H9 (cell line): ENCODE measurements at regions not wholly inside any gene's neighbourhood (a gene's known extent, or its start where the extent isn't known, plus 50 kb on each side); places are given as distances from the start of the nearest gene placed in this dataset.

Experiments used
- DNase-seq: peaks from one replicate; pipeline ENCODE4 v3.0.0-alpha.2; 2017
- H2AFZ ChIP-seq: one replicate; pipeline ENCODE4 v1.6.1; 2013; ENCODE audit warnings: mild to moderate bottlenecking, low read length, control low read depth, moderate library complexity
- H2AK5ac ChIP-seq: 2 replicates; pipeline ENCODE4 v1.6.1; 2013; ENCODE audit warnings: low read length, control low read depth, mixed read lengths; ENCODE audit not compliant: insufficient read length
- H2BK120ac ChIP-seq: one replicate; pipeline ENCODE4 v1.6.1; 2013; ENCODE audit warnings: low read depth, mild to moderate bottlenecking, low read length, control low read depth, inconsistent platforms; ENCODE audit not compliant: poor library complexity, severe bottlenecking
- H2BK12ac ChIP-seq: 2 replicates; pipeline ENCODE4 v1.6.1; 2013; ENCODE audit warnings: low read length, control low read depth, mixed read lengths, low read depth; ENCODE audit not compliant: insufficient read length
- H2BK15ac ChIP-seq: 2 replicates; pipeline ENCODE4 v1.6.1; 2013; ENCODE audit warnings: low read depth, low read length, control low read depth
- H2BK20ac ChIP-seq: one replicate; pipeline ENCODE4 v1.6.1; 2013; ENCODE audit warnings: low read depth, mild to moderate bottlenecking, low read length, control low read depth, inconsistent platforms; ENCODE audit not compliant: poor library complexity, severe bottlenecking
- H2BK5ac ChIP-seq: 2 replicates; pipeline ENCODE4 v1.6.1; 2013; ENCODE audit warnings: low read length, control low read depth, mixed read lengths; ENCODE audit not compliant: insufficient read length
- H3K14ac ChIP-seq: 2 replicates; pipeline ENCODE4 v1.6.1; 2013; ENCODE audit warnings: low read length, control low read depth; ENCODE audit not compliant: insufficient read depth
- H3K18ac ChIP-seq: 2 replicates; pipeline ENCODE4 v1.6.1; 2013; ENCODE audit warnings: low read depth, mild to moderate bottlenecking, mixed read lengths, low read length, control low read depth; ENCODE audit not compliant: insufficient read length
- H3K23ac ChIP-seq: 2 replicates; pipeline ENCODE4 v1.6.1; 2013; ENCODE audit warnings: low read length, control low read depth, mixed read lengths, low read depth; ENCODE audit not compliant: insufficient read length
- H3K23me2 ChIP-seq: 2 replicates; pipeline ENCODE4 v1.6.1; 2013; ENCODE audit warnings: low read depth, mild to moderate bottlenecking, mixed read lengths, low read length, control low read depth; ENCODE audit not compliant: insufficient read length, poor library complexity, severe bottlenecking
- H3K27ac ChIP-seq: 2 replicates; pipeline ENCODE4 v1.5.1; 2013; ENCODE audit warnings: low read length, control low read depth, mixed read lengths, low read depth; ENCODE audit not compliant: insufficient read length
- H3K27me3 ChIP-seq: 2 replicates; pipeline ENCODE4 v1.6.1; 2013; ENCODE audit warnings: low read length, control low read depth, inconsistent platforms; ENCODE audit not compliant: insufficient read depth
- H3K4ac ChIP-seq: 2 replicates; pipeline ENCODE4 v1.6.1; 2013; ENCODE audit warnings: low read depth, mild to moderate bottlenecking, control low read depth, inconsistent platforms, low read length, moderate library complexity
- H3K4me1 ChIP-seq: 2 replicates; pipeline ENCODE4 v1.6.1; 2013; ENCODE audit warnings: low read length, control low read depth, inconsistent platforms; ENCODE audit not compliant: insufficient read depth
- H3K4me2 ChIP-seq: 2 replicates; pipeline ENCODE4 v1.6.1; 2013; ENCODE audit warnings: low read length, control low read depth, mixed read lengths; ENCODE audit not compliant: insufficient read length, insufficient read depth
- H3K56ac ChIP-seq: 2 replicates; pipeline ENCODE4 v1.6.1; 2013; ENCODE audit warnings: low read depth, mild to moderate bottlenecking, mixed read lengths, low read length, control low read depth; ENCODE audit not compliant: insufficient read length
- H3K79me1 ChIP-seq: 2 replicates; pipeline ENCODE4 v1.6.1; 2013; ENCODE audit warnings: low read depth, mild to moderate bottlenecking, moderate library complexity, low read length, control low read depth, inconsistent platforms; ENCODE audit not compliant: insufficient read depth, poor library complexity, severe bottlenecking
- H3K79me2 ChIP-seq: 2 replicates; pipeline ENCODE4 v1.6.1; 2013; ENCODE audit warnings: low read length, control low read depth, inconsistent platforms; ENCODE audit not compliant: insufficient read depth
- H3K9ac ChIP-seq: 2 replicates; pipeline ENCODE4 v1.6.1; 2013; ENCODE audit warnings: low read length, control low read depth, mixed read lengths; ENCODE audit not compliant: insufficient read length; ENCODE audit errors: extremely low read depth
- H3K9me3 ChIP-seq: one replicate; pipeline ENCODE4 v1.6.1; 2013; ENCODE audit warnings: low read depth, low read length, inconsistent platforms; ENCODE audit not compliant: control insufficient read depth
- H3T11ph ChIP-seq: one replicate; pipeline ENCODE4 v1.6.1; 2013; ENCODE audit warnings: mild to moderate bottlenecking, low read length, control low read depth, inconsistent platforms
- H4K20me1 ChIP-seq: one replicate; pipeline ENCODE4 v1.6.1; 2013; ENCODE audit not compliant: control insufficient read depth, insufficient read length, insufficient read depth
- H4K5ac ChIP-seq: 2 replicates; pipeline ENCODE4 v1.6.1; 2013; ENCODE audit warnings: low read depth, mild to moderate bottlenecking, mixed read lengths, low read length, control low read depth; ENCODE audit not compliant: insufficient read length
- H4K8ac ChIP-seq: replicated peaks from 2 replicates; pipeline ENCODE4 v1.6.1; 2013; ENCODE audit warnings: low read length, control low read depth, mixed read lengths, low read depth; ENCODE audit not compliant: insufficient read length
- H4K91ac ChIP-seq: 2 replicates; pipeline ENCODE4 v1.6.1; 2013; ENCODE audit warnings: low read depth, mild to moderate bottlenecking, moderate library complexity, mixed read lengths, low read length, control low read depth; ENCODE audit not compliant: insufficient read length
- H3K27ac Mint-ChIP-seq, 3 experiments: 2 replicates in 2 of 3; 3 replicates in 1 of 3; pipeline ENCODE4 v1.8.0; 2020 to 2021; ENCODE audit warnings: mixed read lengths in 3 of 3, mild to moderate bottlenecking in 1 of 3, moderate library complexity in 1 of 3
- H3K27me3 Mint-ChIP-seq: 2 replicates; pipeline ENCODE4 v1.8.0; 2021; ENCODE audit warnings: low read depth, mild to moderate bottlenecking, moderate library complexity, mixed read lengths
- H3K36me3 Mint-ChIP-seq, 3 experiments: 2 replicates in 2 of 3; 3 replicates in 1 of 3; pipeline ENCODE4 v1.8.0; 2020 to 2021; ENCODE audit warnings: low read depth in 3 of 3, mixed read lengths in 3 of 3; ENCODE audit not compliant: insufficient read depth in 1 of 3
- H3K4me1 Mint-ChIP-seq, 2 experiments: 2 replicates each; pipeline ENCODE4 v1.8.0; 2020; ENCODE audit warnings: mixed read lengths in 2 of 2
- H3K4me3 Mint-ChIP-seq, 2 experiments: 2 replicates in 1 of 2; 3 replicates in 1 of 2; pipeline ENCODE4 v1.8.0; 2020 to 2021; ENCODE audit warnings: mild to moderate bottlenecking in 2 of 2, mixed read lengths in 2 of 2, moderate library complexity in 1 of 2
- H3K9me3 Mint-ChIP-seq, 2 experiments: 2 replicates in 1 of 2; 3 replicates in 1 of 2; pipeline ENCODE4 v1.8.0; 2020; ENCODE audit warnings: mild to moderate bottlenecking in 2 of 2, mixed read lengths in 2 of 2, moderate library complexity in 1 of 2
- CTCF ChIP-seq: fragments of 200-600 bp; sonication (generic); conservative IDR thresholded peaks from 3 replicates; pipeline ENCODE4 v1.8.0; 2021; ENCODE audit warnings: antibody characterized with exemption, mild to moderate bottlenecking
- WGBS: extraction: QIAGEN DNeasy Blood & Tissue Kit; methylation state at CpG from one replicate; pipeline ENCODE4 v1.1.7; 2013; ENCODE audit warnings: missing lambda C conversion rate, low lambda C conversion rate, mixed read lengths; ENCODE audit not compliant: insufficient read length; ENCODE audit errors: extremely low coverage; 5-methylcytosine and 5-hydroxymethylcytosine counted together

- Histone ChIP-seq H2BK12ac (no peak overlapping the region), H3K4me1 (no peaks in the 10 kb centered on the region), H3K27ac (no peak overlapping the region), H3K14ac (no peak overlapping the region), H3K79me2 (no peaks in the 10 kb centered on the region), H3K4ac (no peak overlapping the region), H3K79me1 (no peaks in the 10 kb centered on the region), H4K8ac (no peak overlapping the region), H3K4me2 (no peak overlapping the region), H2AK5ac (no peak overlapping the region), H2BK5ac (no peak overlapping the region), H4K91ac (no peak overlapping the region), H3K27me3 (no peaks in the 10 kb centered on the region), H4K20me1 (no peaks in the 10 kb centered on the region), H3K23ac (no peak overlapping the region), H2AFZ (no peak overlapping the region), H3K9ac (no peak overlapping the region), H3T11ph (no peak overlapping the region), H2BK20ac (no peak overlapping the region), H3K23me2 (no peaks in the 10 kb centered on the region), H3K18ac (no peak overlapping the region), H3K56ac (no peak overlapping the region), H2BK120ac (no peak overlapping the region), H4K5ac (no peak overlapping the region), H3K9me3 (no peaks in the 10 kb centered on the region), H2BK15ac (no peak overlapping the region)
- H3K27ac Mint-ChIP-seq = no peak overlapping the region; a peak in 1 of 7 replicates
- no peak for TF ChIP-seq CTCF
- peaks cover 8% of the 10 kb centered on the region for H3K27me3 Mint-ChIP-seq
- H3K4me3 Mint-ChIP-seq = no peak overlapping the region
- no peaks in the 10 kb centered on the region for H3K4me1 Mint-ChIP-seq
- H3K9me3 Mint-ChIP-seq = peaks cover 2 to 18% of the 10 kb centered on the region in 2 experiments
- no CpG with 5 or more reads among the region's 12 CpGs for WGBS
- DNase-seq = no peak
- peaks cover 0 to 3% (median 0%) of the 10 kb centered on the region in 3 experiments; a peak in 1 of 7 replicates for H3K36me3 Mint-ChIP-seq
Measured at GRCh38 chr5:179462040-179462439, 88.3 kb upstream of the RUFY1 start.
